Stimulated activated CD4-positive, alpha-beta T cell treated with anti-CD3 and anti-CD28 coated beads, Interleukin-15, amount 100 ng/mL, for 24 hours (primary cell): ENCODE measurements at regions not wholly inside any gene's neighbourhood (a gene's known extent, or its start where the extent isn't known, plus 50 kb on each side); places are given as distances from the start of the nearest gene placed in this dataset.

Experiments used
- DNase-seq: peaks from one replicate; pipeline ENCODE4 v3.0.0-alpha.2; 2020

DNA sequence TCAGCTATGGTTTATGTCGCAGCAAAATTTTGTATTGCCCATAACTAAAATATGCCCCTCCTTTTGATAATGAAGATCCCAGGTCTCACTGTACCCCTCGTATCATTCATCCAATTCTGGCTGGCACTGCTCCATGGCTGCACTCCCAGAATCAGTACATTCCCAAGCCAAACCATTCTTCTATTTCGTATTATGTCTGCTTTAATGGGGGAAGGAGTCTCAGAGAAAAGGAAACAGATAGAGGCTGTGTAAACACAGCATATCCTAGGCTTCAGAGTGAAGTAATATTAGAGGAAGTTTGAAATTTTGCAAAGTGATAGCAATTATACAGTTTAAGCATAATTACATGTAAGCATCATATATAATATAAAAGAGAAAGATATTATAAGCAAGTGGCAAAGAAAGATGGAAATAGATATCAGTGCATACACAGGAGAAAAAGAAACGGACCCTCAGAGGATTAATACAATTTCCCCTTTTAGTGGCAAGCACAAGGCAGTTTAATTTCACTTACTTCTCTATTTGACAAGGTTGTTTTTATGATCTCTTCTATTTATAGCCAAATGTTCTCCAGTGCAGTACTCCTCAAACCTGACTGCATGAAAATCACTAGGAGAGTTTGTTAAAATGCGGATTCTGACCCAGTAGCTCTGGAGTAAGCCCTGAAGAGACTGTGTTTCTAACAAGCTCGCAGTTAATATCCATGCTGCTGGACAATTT is 56.5 kb upstream of the TENT5A start:
- DNase-seq: no peak

- no peak for DNase-seq
Observed at GRCh38 chr6:81806793-81807565, 54.5 kb upstream of the TENT5A start.

GRCh38 chr6:81802356-81802755 is 49.9 kb upstream of the TENT5A start:
- no peak for DNase-seq
